ENCODE measurements at regions not wholly inside any gene's neighbourhood (a gene's known extent, or its start where the extent isn't known, plus 50 kb on each side); places are given as distances from the start of the nearest gene placed in this dataset.

DNA sequence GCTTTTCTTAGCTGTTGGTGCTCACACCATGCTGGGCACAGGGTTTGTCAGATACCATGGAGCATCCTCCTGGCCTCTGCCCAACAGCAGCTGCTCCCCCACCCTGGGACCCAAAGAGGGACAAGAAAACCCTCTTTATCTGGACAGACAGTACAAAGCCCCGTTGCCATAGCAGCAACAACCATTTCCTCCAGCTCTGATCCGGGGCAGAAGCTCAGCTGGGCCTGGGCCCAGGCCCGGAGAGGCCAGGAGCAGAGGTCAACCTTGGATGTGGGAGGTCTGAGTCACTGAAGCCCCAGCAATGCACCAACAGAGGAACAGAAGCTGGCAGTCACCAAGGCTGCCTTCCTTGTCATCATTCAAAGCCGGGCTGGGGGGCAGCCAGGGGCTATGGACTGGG, 228.4 kb upstream of the POU3F1 start:
- H3K27ac ChIP-seq (ENCODE audit: low read depth in 1 of 3, low read length in 2 of 3) = no peak overlapping the region
- H3K4me3 ChIP-seq (ENCODE audit: low read depth in 1 of 3, low read length in 3 of 3) = no peak overlapping the region
- H3K36me3 ChIP-seq (ENCODE audit: control insufficient read depth in 3 of 3, insufficient read depth in 2 of 3, low read depth in 1 of 3, low read length in 3 of 3) = no peaks in the 10 kb centered on the region
- WGBS, 3 donors = 32 to 40% (median 33%) methylated on average over 4 of the region's 4 CpGs
- H3K27me3 ChIP-seq (ENCODE audit: control insufficient read depth in 3 of 3, insufficient read depth in 3 of 3, low read length in 3 of 3) = peaks cover 0 to 3% (median 0%) of the 10 kb centered on the region in 3 donors
- no peaks in the 10 kb centered on the region for H3K9me3 ChIP-seq (ENCODE audit: control insufficient read depth in 2 of 2, insufficient read depth in 1 of 2, low read depth in 1 of 2, low read length in 1 of 2)
- no peaks in the 10 kb centered on the region for H3K4me1 ChIP-seq (ENCODE audit: control insufficient read depth in 3 of 3, insufficient read depth in 2 of 3, low read depth in 1 of 3, low read length in 2 of 3)
- DNase-seq = no peak
- FAIRE-seq = no peak

DNA sequence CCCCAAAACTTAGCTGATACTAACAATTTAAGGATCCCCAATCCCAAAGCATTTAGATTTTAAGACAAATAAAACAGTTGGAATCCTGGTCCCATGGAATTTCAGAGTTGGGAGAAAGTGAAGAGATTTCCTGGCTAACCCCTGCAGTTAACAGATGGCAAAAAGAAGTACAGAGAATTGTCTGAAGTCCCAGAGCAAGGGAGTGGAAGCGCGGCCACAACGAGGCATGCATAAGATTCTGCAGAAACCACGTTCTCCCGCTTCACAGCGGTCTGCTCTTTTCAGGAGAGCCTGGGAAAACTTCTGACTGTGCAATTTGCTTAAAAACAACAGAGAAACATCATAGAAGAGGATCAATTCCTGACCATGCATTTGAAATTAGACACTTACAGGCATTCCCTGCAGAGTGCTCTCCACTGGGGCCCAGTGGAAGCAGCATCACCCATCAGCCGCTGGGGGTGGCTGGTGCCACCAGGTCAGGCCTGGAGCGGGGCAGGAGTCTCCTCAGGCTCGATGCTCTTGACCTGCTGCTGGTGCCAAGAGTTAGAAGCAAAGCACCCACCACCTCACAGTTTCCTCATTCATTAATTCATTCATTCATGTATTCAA, 226.7 kb upstream of the POU3F1 start:
- Histone ChIP-seq H3K4me1 (ENCODE audit: control insufficient read depth in 3 of 3, insufficient read depth in 2 of 3, low read depth in 1 of 3, low read length in 2 of 3) (no peaks in the 10 kb centered on the region), H3K4me3 (ENCODE audit: low read depth in 1 of 3, low read length in 3 of 3) (no peak overlapping the region), H3K36me3 (ENCODE audit: control insufficient read depth in 3 of 3, insufficient read depth in 2 of 3, low read depth in 1 of 3, low read length in 3 of 3) (no peaks in the 10 kb centered on the region), H3K9me3 (ENCODE audit: control insufficient read depth in 2 of 2, insufficient read depth in 1 of 2, low read depth in 1 of 2, low read length in 1 of 2) (no peaks in the 10 kb centered on the region), H3K27ac (ENCODE audit: low read depth in 1 of 3, low read length in 2 of 3) (no peak overlapping the region), H3K27me3 (ENCODE audit: control insufficient read depth in 3 of 3, insufficient read depth in 3 of 3, low read length in 3 of 3) (peaks cover 0 to 3% (median 0%) of the 10 kb centered on the region in 3 donors)
- WGBS, 3 donors = 68 to 78% (median 74%) methylated on average over 9 of the region's 9 CpGs
- FAIRE-seq (no peak), DNase-seq (no peak)

DNA sequence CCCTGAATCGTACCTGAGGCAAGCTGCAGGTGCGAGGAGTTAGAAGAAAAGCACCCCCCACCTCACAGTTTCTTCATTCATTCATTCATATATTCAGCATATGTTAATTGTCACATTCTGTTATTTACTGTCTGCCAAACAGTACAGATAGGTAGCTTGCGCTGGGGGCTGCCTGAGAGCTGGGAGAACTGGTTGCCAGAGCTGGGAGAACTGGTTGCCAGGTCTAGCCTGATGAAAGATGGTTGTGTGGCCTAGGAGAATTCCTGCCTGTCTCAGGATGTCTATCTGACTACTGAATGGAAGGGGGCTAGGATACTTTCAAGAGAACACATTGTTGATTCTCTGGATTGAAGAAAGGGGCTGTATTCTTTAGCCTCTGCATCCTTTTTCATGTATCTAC, 225.9 kb upstream of the POU3F1 start:
- H3K4me3 ChIP-seq (ENCODE audit: low read depth in 1 of 3, low read length in 3 of 3) = no peak overlapping the region
- FAIRE-seq (no peak), DNase-seq (no peak)
- no peaks in the 10 kb centered on the region for H3K9me3 ChIP-seq (ENCODE audit: control insufficient read depth in 2 of 2, insufficient read depth in 1 of 2, low read depth in 1 of 2, low read length in 1 of 2)
- no peaks in the 10 kb centered on the region for H3K36me3 ChIP-seq (ENCODE audit: control insufficient read depth in 3 of 3, insufficient read depth in 2 of 3, low read depth in 1 of 3, low read length in 3 of 3)
- WGBS, 3 donors = 70 to 86% (median 73%) methylated on average over 3 of the region's 3 CpGs
- H3K4me1 ChIP-seq (ENCODE audit: control insufficient read depth in 3 of 3, insufficient read depth in 2 of 3, low read depth in 1 of 3, low read length in 2 of 3) = no peaks in the 10 kb centered on the region
- H3K27me3 ChIP-seq (ENCODE audit: control insufficient read depth in 3 of 3, insufficient read depth in 3 of 3, low read length in 3 of 3) = peaks cover 0 to 3% (median 0%) of the 10 kb centered on the region in 3 donors
- no peak overlapping the region for H3K27ac ChIP-seq (ENCODE audit: low read depth in 1 of 3, low read length in 2 of 3)

DNA sequence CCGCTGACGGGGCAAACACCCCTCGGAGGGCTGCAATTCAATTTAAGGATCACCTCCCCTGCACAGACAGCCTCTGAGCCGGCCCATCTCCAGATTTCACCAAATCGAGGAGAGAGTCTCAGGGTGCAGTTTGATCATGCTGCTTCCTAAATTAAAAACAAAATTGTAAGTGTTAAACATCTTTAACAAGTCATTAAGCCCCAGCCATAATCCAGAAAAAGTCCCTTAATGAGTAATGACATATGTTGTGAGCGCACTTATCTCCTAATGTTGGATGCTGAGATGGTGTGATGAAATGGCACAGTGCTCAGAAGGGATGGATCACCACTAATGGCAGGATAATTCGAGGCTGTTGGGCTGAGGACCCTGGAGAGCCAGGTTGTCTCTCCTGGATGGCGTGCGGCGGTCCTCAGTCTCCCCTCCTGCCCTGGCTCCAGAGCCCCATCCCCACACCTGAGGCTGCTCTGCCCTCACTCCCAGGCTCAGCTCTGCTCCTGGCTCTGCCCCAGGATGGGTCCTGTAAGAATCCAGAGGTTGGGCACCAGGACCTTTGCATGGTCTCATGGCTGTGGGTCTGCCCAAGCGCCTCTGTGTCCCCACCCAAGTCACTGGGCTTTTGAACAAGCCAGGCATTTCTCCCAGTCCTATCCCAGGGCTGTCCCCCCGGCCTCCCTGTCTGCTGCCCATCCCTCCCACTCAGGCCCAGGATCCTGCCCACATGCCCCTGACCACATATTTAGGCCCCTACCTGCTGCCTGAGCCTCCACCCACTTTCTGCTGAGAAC, 224.4 kb upstream of the POU3F1 start:
- no peak overlapping the region for H3K27ac ChIP-seq (ENCODE audit: low read depth in 1 of 3, low read length in 2 of 3)
- no peak overlapping the region for H3K4me3 ChIP-seq (ENCODE audit: low read depth in 1 of 3, low read length in 3 of 3)
- 69 to 86% (median 74%) methylated on average over 12 of the region's 12 CpGs for WGBS, 3 donors
- H3K36me3 ChIP-seq (ENCODE audit: control insufficient read depth in 3 of 3, insufficient read depth in 2 of 3, low read depth in 1 of 3, low read length in 3 of 3) = no peaks in the 10 kb centered on the region
- peaks cover 0 to 3% (median 0%) of the 10 kb centered on the region in 3 donors for H3K27me3 ChIP-seq (ENCODE audit: control insufficient read depth in 3 of 3, insufficient read depth in 3 of 3, low read length in 3 of 3)
- peaks cover 0 to 4% (median 0%) of the 10 kb centered on the region in 3 donors for H3K4me1 ChIP-seq (ENCODE audit: control insufficient read depth in 3 of 3, insufficient read depth in 2 of 3, low read depth in 1 of 3, low read length in 2 of 3)
- no peaks in the 10 kb centered on the region for H3K9me3 ChIP-seq (ENCODE audit: control insufficient read depth in 2 of 2, insufficient read depth in 1 of 2, low read depth in 1 of 2, low read length in 1 of 2)
- DNase-seq (no peak), FAIRE-seq (no peak)

DNA sequence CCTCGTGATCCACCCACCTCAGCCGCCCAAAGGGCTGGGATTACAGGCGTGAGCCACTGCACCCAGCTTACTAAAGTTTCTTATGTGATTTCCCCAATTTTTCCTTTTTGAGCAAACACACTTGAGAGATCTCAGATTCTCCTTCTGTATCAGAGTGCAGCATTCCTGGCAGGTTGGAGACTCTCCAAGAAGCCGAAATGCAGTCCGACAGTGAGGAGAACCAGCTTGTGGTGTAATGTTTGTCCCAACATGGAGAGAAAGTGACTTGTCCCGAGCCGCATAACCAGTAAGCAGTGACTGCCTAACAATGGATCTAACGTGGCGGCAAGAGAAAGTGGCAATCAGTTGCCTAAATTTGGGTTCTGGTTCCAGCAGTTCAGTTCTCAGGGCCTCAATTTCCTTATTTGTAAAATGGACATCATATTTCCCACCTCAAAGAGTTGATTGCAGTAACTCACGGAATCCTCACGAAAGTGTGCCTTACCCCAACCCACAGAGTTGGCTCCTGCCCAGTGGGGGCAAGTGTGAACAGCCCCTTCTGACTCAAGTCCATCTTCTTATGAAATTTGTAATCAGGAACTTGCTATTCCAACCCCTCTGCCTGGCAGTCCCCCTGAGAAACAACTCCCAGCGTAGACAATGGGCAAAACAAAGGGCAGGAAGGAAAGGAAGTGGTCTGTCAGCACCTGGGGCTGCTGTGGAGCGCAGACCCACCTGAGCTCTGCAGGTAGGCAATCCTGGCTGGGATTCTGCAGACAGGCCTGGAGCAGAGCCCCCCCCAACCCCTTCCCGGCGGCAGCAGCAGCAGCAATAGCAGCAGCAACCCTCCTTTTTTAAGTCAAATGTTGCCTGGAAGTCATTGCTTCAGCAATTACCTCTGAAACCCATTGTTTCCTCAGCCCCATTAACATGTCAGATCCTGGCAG, 223.6 kb upstream of the POU3F1 start:
- Histone ChIP-seq H3K27me3 (ENCODE audit: control insufficient read depth in 3 of 3, insufficient read depth in 3 of 3, low read length in 3 of 3) (peaks cover 0 to 3% (median 0%) of the 10 kb centered on the region in 3 donors), H3K9me3 (ENCODE audit: control insufficient read depth in 2 of 2, insufficient read depth in 1 of 2, low read depth in 1 of 2, low read length in 1 of 2) (no peaks in the 10 kb centered on the region)
- 60 to 84% (median 70%) methylated on average over 15 of the region's 15 CpGs for WGBS, 3 donors

DNA sequence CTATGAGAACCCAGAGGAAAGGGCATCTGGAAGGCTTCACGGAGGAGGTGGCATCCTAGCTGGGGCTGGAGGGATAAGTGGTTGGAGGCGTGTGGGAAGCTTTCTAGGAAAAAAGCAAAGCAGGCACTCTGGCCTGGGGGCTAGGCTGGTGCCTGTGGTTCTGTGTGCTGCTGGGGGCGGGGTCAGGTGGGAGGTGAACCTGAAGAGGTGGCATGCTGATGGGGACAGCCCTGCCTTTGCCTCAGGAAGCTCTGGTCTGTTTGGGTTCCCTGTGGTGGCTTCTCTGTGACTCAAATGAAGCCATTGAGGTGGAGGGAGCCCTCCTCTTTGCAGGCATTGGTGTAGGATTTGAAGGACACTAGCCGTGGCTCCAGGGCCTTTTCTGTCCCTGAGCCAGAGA, 221.6 kb upstream of the POU3F1 start:
- FAIRE-seq (no peak), DNase-seq (no peak)
- H3K4me1 ChIP-seq (ENCODE audit: control insufficient read depth in 3 of 3, insufficient read depth in 2 of 3, low read depth in 1 of 3, low read length in 2 of 3) = peaks cover 0 to 4% (median 0%) of the 10 kb centered on the region in 3 donors
- 76 to 81% (median 79%) methylated on average over 3 to 4 of the region's 4 CpGs for WGBS, 3 donors
- no peaks in the 10 kb centered on the region for H3K9me3 ChIP-seq (ENCODE audit: control insufficient read depth in 2 of 2, insufficient read depth in 1 of 2, low read depth in 1 of 2, low read length in 1 of 2)
- H3K27ac ChIP-seq (ENCODE audit: low read depth in 1 of 3, low read length in 2 of 3) = no peak overlapping the region
- H3K4me3 ChIP-seq (ENCODE audit: low read depth in 1 of 3, low read length in 3 of 3) = no peak overlapping the region
- H3K36me3 ChIP-seq (ENCODE audit: control insufficient read depth in 3 of 3, insufficient read depth in 2 of 3, low read depth in 1 of 3, low read length in 3 of 3) = no peaks in the 10 kb centered on the region
- H3K27me3 ChIP-seq (ENCODE audit: control insufficient read depth in 3 of 3, insufficient read depth in 3 of 3, low read length in 3 of 3) = peaks cover 0 to 3% (median 0%) of the 10 kb centered on the region in 3 donors

More for the DNA sequence above, 223.6 kb upstream of the POU3F1 start:
- Histone ChIP-seq H3K27ac (ENCODE audit: low read depth in 1 of 3, low read length in 2 of 3) (no peak overlapping the region), H3K36me3 (ENCODE audit: control insufficient read depth in 3 of 3, insufficient read depth in 2 of 3, low read depth in 1 of 3, low read length in 3 of 3) (no peaks in the 10 kb centered on the region), H3K4me3 (ENCODE audit: low read depth in 1 of 3, low read length in 3 of 3) (no peak overlapping the region), H3K4me1 (ENCODE audit: control insufficient read depth in 3 of 3, insufficient read depth in 2 of 3, low read depth in 1 of 3, low read length in 2 of 3) (peaks cover 0 to 4% (median 0%) of the 10 kb centered on the region in 3 donors)
- DNase-seq = no peak
- FAIRE-seq = no peak

DNA sequence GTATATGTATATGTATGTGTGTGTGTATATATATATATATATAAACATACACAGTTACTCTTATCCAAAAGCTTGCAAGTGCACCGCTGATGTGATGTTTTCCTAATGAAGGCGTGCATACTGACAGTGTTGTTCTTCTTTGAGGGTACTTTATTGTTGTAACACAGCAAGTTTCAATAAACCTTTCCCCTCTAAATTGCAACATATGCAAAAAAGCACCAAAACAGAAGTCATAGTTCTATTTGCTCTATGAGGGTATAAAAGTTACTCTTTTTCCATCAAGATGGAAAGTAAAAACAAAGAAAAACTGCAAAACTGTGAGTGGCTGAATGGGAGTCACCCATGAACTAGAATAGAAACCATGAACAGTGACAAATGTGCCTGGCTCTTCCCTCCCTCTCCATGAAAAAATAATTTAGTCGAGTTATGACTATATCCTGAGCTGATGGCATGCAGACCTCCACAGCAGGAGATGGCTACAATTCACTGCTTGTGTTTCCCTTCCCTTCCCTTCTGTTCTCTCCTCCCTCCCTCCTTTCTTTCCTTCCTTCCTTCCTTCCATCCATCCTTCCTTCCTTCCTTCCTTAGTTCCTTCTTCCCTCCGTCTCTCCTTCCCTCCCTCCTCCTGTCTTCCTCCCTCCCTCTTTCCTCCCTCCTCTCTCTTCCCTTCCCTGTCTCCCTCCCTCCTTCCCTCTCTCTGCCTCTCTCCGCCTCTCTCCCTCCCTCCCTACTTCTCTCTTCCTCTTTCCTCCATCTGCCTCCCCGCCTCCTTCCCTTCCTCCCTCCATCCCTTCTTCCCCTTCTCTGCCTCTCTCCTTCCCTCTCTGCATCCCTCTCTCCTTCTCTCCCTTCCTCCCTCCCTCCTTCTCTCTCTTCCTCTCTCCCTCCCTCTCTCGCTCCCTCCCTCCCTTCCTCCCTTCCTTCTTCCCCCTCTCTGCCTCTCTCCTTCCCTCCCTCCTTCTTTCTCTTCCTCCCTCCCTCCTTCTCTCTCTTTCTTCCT, 220.7 kb upstream of the POU3F1 start:
- Histone ChIP-seq H3K4me1 (ENCODE audit: control insufficient read depth in 3 of 3, insufficient read depth in 2 of 3, low read depth in 1 of 3, low read length in 2 of 3) (peaks cover 0 to 4% (median 0%) of the 10 kb centered on the region in 3 donors), H3K9me3 (ENCODE audit: control insufficient read depth in 2 of 2, insufficient read depth in 1 of 2, low read depth in 1 of 2, low read length in 1 of 2) (no peaks in the 10 kb centered on the region), H3K4me3 (ENCODE audit: low read depth in 1 of 3, low read length in 3 of 3) (no peak overlapping the region), H3K36me3 (ENCODE audit: control insufficient read depth in 3 of 3, insufficient read depth in 2 of 3, low read depth in 1 of 3, low read length in 3 of 3) (no peaks in the 10 kb centered on the region), H3K27me3 (ENCODE audit: control insufficient read depth in 3 of 3, insufficient read depth in 3 of 3, low read length in 3 of 3) (peaks cover 0 to 3% (median 0%) of the 10 kb centered on the region in 3 donors), H3K27ac (ENCODE audit: low read depth in 1 of 3, low read length in 2 of 3) (no peak overlapping the region)
- DNase-seq (no peak), FAIRE-seq (no peak)
- 77 to 85% (median 81%) methylated on average over 7 of the region's 7 CpGs for WGBS, 3 donors

All from small intestine (tissue), 7 donors.